GM12878 (cell line): ENCODE measurements at regions not wholly inside any gene's neighbourhood (a gene's known extent, or its start where the extent isn't known, plus 50 kb on each side); places are given as distances from the start of the nearest gene placed in this dataset.

Experiments used
- ATAC-seq: fragments of 200-7000 bp; cut with Tn5 transposase; 3 replicates; pipeline ENCODE4 v1.9.1; 2020; ENCODE audit warnings: mild to moderate bottlenecking, moderate library complexity
- BruUV-seq: library from RNA; stranded (reverse); fragments of 400-500 nt; replicated peaks from 2 replicates; lab custom pipeline; 2021; lab: Mats Ljungman, UMichigan
- CTCF ChIA-PET: fragments of 300-600 bp; sonication (Branson Sonifier 250); formaldehyde crosslinking; extraction: SDS; loops from one replicate; lab custom pipeline; 2021; ENCODE audit warnings: inconsistent platforms; lab: Yijun Ruan, JAX
- POLR2A ChIA-PET: fragments of 350-600 bp; formaldehyde crosslinking; extraction: SDS; loops from one replicate; lab custom pipeline; 2021; ENCODE audit warnings: inconsistent platforms; lab: Charles Lee
- RAD21 ChIA-PET: fragments of 300-600 bp; sonication (Branson Sonifier 250); formaldehyde crosslinking; loops from one replicate; lab custom pipeline; 2023; ENCODE audit warnings: antibody characterized with exemption; ENCODE audit not compliant: unreplicated experiment; lab: Charles Lee
- SMC1A ChIA-PET: fragments of 300-600 bp; sonication (Branson Sonifier 250); formaldehyde crosslinking; loops from one replicate; lab custom pipeline; 2023; ENCODE audit not compliant: unreplicated experiment, uncharacterized antibody; lab: Charles Lee
- DNase-seq: peaks from one replicate; pipeline ENCODE4 v3.0.0-alpha.2; 2011; ENCODE audit warnings: low read depth, low spot score
- FAIRE-seq: peaks from 3 replicates; lab custom pipeline; 2011; peaks lifted over from hg19 to GRCh38; lab: Jason Lieb, UNC
- H2AFZ ChIP-seq: 2 replicates; pipeline ENCODE4 v1.6.0; 2011; ENCODE audit warnings: low read depth, low read length, control low read depth; ENCODE audit not compliant: control insufficient read depth
- H3K27ac ChIP-seq: 2 replicates; pipeline ENCODE4 v1.5.1; 2011; ENCODE audit warnings: control low read depth; ENCODE audit not compliant: control insufficient read depth, insufficient read depth
- H3K27me3 ChIP-seq, 2 experiments: replicated peaks in 1 of 2; 2 replicates each; pipeline versions ENCODE4 v1.6.0 to v1.6.1; 2011; ENCODE audit warnings: low read length in 1 of 2; ENCODE audit not compliant: control insufficient read depth in 2 of 2, insufficient read depth in 2 of 2
- H3K36me3 ChIP-seq, 2 experiments: 2 replicates each; pipeline ENCODE4 v1.5.1; 2011; ENCODE audit warnings: low read length in 1 of 2; ENCODE audit not compliant: control insufficient read depth in 2 of 2, insufficient read depth in 2 of 2
- H3K4me1 ChIP-seq: 2 replicates; pipeline ENCODE4 v1.6.1; 2011; ENCODE audit warnings: mild to moderate bottlenecking, low read length, moderate library complexity, mixed read lengths; ENCODE audit not compliant: control insufficient read depth, insufficient read depth
- H3K4me2 ChIP-seq: 2 replicates; pipeline ENCODE4 v1.6.0; 2011; ENCODE audit warnings: control low read depth; ENCODE audit not compliant: control insufficient read depth, insufficient read depth
- H3K4me3 ChIP-seq: fragments of 200-600 bp; sonication (generic); 2 replicates; pipeline ENCODE4 v1.5.1; 2016
- H3K79me2 ChIP-seq: 2 replicates; pipeline ENCODE4 v1.6.0; 2011; ENCODE audit warnings: low read length; ENCODE audit not compliant: control insufficient read depth, insufficient read depth
- H3K9ac ChIP-seq: 2 replicates; pipeline ENCODE4 v1.8.0; 2011; ENCODE audit warnings: low read length, control low read depth, mixed read lengths; ENCODE audit not compliant: control insufficient read depth, insufficient read depth
- H3K9me3 ChIP-seq: replicated peaks from 3 replicates; pipeline ENCODE4 v1.5.1; 2011; ENCODE audit warnings: mild to moderate bottlenecking, low read length; ENCODE audit not compliant: control insufficient read depth, insufficient read depth
- H4K20me1 ChIP-seq: 2 replicates; pipeline ENCODE4 v1.6.0; 2011; ENCODE audit not compliant: control insufficient read depth, insufficient read depth
- FOXK2 ChIP-seq: fragments of 450-650 bp; IDR thresholded peaks from 2 replicates; pipeline ENCODE4 v1.6.1; 2017; ENCODE audit warnings: mild to moderate bottlenecking, moderate library complexity
- FOXM1 ChIP-seq: IDR thresholded peaks from 2 replicates; pipeline ENCODE4 v1.6.1; 2012; ENCODE audit warnings: low read depth, mild to moderate bottlenecking, inconsistent platforms, low read length, moderate library complexity
- HDAC2 ChIP-seq: fragments of 200-600 bp; sonication (generic); IDR thresholded peaks from 2 replicates; pipeline ENCODE4 v1.6.1; 2017
- MTA2 ChIP-seq: fragments of 450-650 bp; IDR thresholded peaks from 2 replicates; pipeline ENCODE4 v1.6.1; 2016; ENCODE audit warnings: low read depth, mild to moderate bottlenecking, moderate library complexity
- NFYB ChIP-seq: IDR thresholded peaks from 2 replicates; pipeline ENCODE4 v1.6.1; 2011; ENCODE audit warnings: low read depth, mild to moderate bottlenecking, low read length, improper control_type of control experiment, moderate library complexity; ENCODE audit not compliant: insufficient read depth
- POLR2A ChIP-seq: IDR thresholded peaks from 2 replicates; pipeline ENCODE4 v1.6.1; 2011; ENCODE audit warnings: low read depth, mild to moderate bottlenecking, low read length
- SPI1 ChIP-seq: IDR thresholded peaks from 2 replicates; pipeline ENCODE4 v1.6.1; 2011; ENCODE audit warnings: low read depth, mild to moderate bottlenecking, low read length, moderate library complexity, borderline replicate concordance; ENCODE audit not compliant: insufficient read depth
- WGBS: methylation state at CpG from one replicate; pipeline ENCODE4 v1.1.6; 2016; ENCODE audit warnings: low lambda C conversion rate; ENCODE audit not compliant: insufficient replicate concordance, insufficient coverage; ENCODE audit errors: missing lambda C conversion rate; 5-methylcytosine and 5-hydroxymethylcytosine counted together
- in situ Hi-C: fragments of 300-500 bp; cut with MboI; formaldehyde crosslinking; loops from 9 replicates; pipeline ENCODE4 v1.14.3; 2018; ENCODE audit warnings: mixed read lengths
- intact Hi-C: fragments of 100-400 bp; cut with micrococcal nuclease; formaldehyde crosslinking; loops from one replicate; pipeline ENCODE4 v1.14.2; 2022; ENCODE audit not compliant: unreplicated experiment

DNA sequence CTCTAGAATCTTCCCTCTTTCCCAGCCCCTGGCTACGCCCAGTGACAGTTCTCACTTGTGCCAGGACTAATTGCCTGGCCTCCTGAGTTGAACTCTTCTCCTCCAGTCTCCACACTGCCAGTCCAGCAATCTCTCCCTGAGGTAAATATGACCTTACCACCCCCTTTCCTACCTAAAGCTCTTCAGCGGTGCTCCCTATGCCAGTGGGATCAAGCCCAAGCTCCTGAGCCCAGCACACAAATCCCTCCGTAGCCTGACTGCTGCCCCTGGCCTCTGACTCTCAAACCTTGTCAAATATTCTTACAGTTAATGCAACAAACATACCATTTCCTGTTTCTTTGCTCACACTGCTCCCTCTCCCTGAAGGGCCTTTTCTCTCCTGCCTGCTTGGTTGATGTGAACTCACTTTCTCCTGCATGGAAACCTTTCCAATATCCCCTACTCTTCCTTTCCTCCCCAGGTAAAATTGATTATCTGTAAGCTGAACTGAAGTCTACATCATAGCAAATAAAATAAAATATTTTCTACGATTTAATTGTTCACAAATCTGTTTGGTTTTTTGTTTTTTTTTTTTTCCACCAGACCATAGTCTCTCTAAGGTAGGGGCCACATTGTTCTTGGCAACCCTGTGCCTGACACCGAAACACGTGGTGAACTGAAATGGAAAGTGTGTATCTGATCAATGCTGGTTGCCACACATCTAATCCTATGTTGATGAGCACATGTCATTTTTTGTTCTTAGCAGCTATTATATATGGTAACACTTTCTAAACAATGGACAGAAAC, 147.5 kb downstream of the SLC38A6 start:
- no peak overlapping the region for H3K9ac ChIP-seq
- ChIA-PET RAD21 (no interaction called here), POLR2A (no interaction called here), CTCF (no interaction called here), SMC1A (no interaction called here)
- no peak overlapping the region for H2AFZ ChIP-seq
- no peaks in the 10 kb centered on the region for H3K27me3 ChIP-seq
- no peak for DNase-seq
- peaks cover 3% of the 10 kb centered on the region for H3K4me1 ChIP-seq
- no peak overlapping the region for H3K4me3 ChIP-seq
- H4K20me1 ChIP-seq: no peaks in the 10 kb centered on the region
- FAIRE-seq: no peak
- no peak for TF ChIP-seq MTA2
- peak; percentile 36; the same call in 1 of the 2 replicates for TF ChIP-seq SPI1
- TF ChIP-seq POLR2A: no peak
- no peak for TF ChIP-seq HDAC2
- no peak for TF ChIP-seq FOXM1
- TF ChIP-seq NFYB: no peak
- TF ChIP-seq FOXK2: no peak
- H3K9me3 ChIP-seq: no peaks in the 10 kb centered on the region
- no peaks in the 10 kb centered on the region for H3K79me2 ChIP-seq
- intact Hi-C loops (no loop called here), in situ Hi-C loops (no loop called here)
- 34% methylated on average over 6 of the region's 6 CpGs for WGBS
- no peak overlapping the region for H3K4me2 ChIP-seq
- H3K27ac ChIP-seq: no peak overlapping the region
- ATAC-seq: no peak
- no TSS peak for BruUV-seq
- no peaks in the 10 kb centered on the region for H3K36me3 ChIP-seq
